GM12873 (cell line): ENCODE measurements at regions not wholly inside any gene's neighbourhood (a gene's known extent, or its start where the extent isn't known, plus 50 kb on each side); places are given as distances from the start of the nearest gene placed in this dataset.

Experiments
- TF ChIP-seq, protein P1 (sequence below): IDR thresholded peaks from 2 replicates; pipeline ENCODE4 v1.5.1; 2012; ENCODE audit warnings: low read depth, mild to moderate bottlenecking, moderate library complexity, low read length, control low read depth; ENCODE audit not compliant: insufficient read depth; ENCODE audit errors: missing control alignments

- TF ChIP-seq, protein P1, sequence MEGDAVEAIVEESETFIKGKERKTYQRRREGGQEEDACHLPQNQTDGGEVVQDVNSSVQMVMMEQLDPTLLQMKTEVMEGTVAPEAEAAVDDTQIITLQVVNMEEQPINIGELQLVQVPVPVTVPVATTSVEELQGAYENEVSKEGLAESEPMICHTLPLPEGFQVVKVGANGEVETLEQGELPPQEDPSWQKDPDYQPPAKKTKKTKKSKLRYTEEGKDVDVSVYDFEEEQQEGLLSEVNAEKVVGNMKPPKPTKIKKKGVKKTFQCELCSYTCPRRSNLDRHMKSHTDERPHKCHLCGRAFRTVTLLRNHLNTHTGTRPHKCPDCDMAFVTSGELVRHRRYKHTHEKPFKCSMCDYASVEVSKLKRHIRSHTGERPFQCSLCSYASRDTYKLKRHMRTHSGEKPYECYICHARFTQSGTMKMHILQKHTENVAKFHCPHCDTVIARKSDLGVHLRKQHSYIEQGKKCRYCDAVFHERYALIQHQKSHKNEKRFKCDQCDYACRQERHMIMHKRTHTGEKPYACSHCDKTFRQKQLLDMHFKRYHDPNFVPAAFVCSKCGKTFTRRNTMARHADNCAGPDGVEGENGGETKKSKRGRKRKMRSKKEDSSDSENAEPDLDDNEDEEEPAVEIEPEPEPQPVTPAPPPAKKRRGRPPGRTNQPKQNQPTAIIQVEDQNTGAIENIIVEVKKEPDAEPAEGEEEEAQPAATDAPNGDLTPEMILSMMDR, result no peak
Observed at GRCh38 chr6:81169166-81169565, 583.3 kb downstream of the TENT5A start.

DNA sequence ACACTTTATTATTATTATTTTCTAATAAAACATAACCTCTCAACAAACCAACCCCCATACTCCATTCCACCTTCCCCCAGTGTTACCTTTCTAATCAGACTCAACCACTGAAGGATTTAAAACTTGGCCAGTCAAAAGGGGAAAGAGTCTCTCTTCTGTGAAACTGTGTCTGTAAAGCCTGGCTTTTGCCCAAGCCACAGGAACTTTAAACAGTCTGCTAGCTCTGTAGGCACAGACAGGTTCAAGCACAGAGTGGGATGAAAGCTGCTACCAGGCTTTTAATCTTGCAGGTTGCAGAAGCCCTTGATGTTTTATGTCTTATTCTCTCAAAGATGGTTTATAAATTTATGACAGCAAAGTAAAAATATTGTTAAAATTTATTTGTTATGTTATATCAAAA, 585.7 kb downstream of the TENT5A start:
- TF ChIP-seq, protein P1, result no peak

- TF ChIP-seq, protein P1, result no peak
Observed at GRCh38 chr6:81158956-81159355, 593.5 kb downstream of the TENT5A start.

- TF ChIP-seq, protein P1, result no peak
Observed at GRCh38 chr6:81148751-81149150, 603.7 kb downstream of the TENT5A start.

- TF ChIP-seq, protein P1, result no peak
Observed at GRCh38 chr6:81145506-81145905, 607.0 kb downstream of the TENT5A start.

DNA sequence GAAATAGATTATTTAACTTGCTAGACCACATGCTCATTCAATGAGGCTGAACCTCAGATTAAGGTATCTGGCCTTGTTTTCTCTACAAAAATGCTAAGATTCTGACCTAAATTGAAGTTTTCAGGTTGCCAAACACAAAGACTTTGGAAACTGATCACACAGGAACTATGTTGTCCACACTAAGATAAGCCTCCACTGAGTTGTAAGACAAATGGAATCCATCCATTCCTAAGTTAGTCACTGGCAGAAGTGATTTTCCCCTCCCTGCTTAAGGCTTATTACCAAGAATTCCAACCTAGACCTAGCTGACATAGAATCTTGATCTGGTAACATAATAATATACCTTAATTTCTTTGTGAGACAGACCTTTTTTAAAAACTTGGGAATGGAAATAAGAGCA, 608.1 kb downstream of the TENT5A start:
- TF ChIP-seq, protein P1, result no peak

DNA sequence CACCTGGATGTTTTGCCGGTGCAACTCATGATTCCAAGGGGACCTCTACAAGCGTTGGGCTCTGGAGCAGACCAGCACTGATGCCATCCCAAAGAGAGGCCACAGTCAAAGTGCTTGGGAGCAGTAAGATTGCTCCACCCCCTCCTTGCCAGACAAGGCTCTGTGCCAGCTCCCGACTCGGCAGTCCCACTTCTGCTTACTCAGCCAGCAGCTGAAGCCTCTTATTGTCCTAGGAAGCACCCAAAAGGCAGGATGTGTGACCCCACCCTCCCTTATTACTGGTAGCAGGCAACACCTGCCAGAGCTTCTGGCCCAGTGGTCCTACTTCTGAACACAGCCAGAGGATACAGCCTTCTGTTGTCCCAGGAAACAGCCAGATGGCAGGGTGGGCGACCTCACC, 614.2 kb downstream of the TENT5A start:
- TF ChIP-seq, protein P1, result no peak
